Retinal pigment epithelial cell (primary cell): ENCODE measurements at regions not wholly inside any gene's neighbourhood (a gene's known extent, or its start where the extent isn't known, plus 50 kb on each side); places are given as distances from the start of the nearest gene placed in this dataset.
"Not testable (repeated sequence)": the region's sequence is repeated elsewhere in the genome, so short reads cannot be mapped to it uniquely, and the experiment has no call there.

ENCODE experiments used
- DNase-seq: peaks from one replicate; pipeline ENCODE4 v3.0.0-alpha.2; 2010; ENCODE audit warnings: low read depth
- H3K4me3 ChIP-seq: 2 replicates; pipeline ENCODE4 v1.5.1; 2011; ENCODE audit warnings: mild to moderate bottlenecking, low read length, control low read depth, moderate library complexity
- TF ChIP-seq, protein P1 (sequence below): conservative IDR thresholded peaks from 2 replicates; pipeline ENCODE4 v1.5.1; 2011; ENCODE audit warnings: low read depth, low read length, control low read depth, inconsistent platforms

DNA sequence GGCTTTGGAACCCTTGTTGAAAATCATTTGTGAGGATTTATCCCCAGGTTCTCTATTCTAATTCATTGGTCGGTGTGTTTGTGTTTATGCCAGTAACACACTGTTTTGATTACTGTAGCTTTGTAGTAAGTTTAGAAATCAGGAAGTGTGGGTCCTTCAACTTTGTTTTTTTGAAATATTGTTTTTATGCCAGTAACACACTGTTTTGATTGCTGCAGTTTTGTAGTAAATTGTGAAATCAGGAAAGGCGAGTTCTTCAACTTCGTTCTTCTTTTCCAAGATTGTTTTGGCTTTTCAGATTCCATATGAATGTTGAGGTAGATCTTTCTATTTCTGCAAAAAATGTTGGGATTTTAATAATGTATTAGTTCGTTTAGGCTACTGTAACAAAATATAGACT lies 314.6 kb downstream of the RPLP1 start:
- H3K4me3 ChIP-seq = no peak overlapping the region
- TF ChIP-seq, protein P1, sequence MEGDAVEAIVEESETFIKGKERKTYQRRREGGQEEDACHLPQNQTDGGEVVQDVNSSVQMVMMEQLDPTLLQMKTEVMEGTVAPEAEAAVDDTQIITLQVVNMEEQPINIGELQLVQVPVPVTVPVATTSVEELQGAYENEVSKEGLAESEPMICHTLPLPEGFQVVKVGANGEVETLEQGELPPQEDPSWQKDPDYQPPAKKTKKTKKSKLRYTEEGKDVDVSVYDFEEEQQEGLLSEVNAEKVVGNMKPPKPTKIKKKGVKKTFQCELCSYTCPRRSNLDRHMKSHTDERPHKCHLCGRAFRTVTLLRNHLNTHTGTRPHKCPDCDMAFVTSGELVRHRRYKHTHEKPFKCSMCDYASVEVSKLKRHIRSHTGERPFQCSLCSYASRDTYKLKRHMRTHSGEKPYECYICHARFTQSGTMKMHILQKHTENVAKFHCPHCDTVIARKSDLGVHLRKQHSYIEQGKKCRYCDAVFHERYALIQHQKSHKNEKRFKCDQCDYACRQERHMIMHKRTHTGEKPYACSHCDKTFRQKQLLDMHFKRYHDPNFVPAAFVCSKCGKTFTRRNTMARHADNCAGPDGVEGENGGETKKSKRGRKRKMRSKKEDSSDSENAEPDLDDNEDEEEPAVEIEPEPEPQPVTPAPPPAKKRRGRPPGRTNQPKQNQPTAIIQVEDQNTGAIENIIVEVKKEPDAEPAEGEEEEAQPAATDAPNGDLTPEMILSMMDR = no peak
- no peak for DNase-seq

DNA sequence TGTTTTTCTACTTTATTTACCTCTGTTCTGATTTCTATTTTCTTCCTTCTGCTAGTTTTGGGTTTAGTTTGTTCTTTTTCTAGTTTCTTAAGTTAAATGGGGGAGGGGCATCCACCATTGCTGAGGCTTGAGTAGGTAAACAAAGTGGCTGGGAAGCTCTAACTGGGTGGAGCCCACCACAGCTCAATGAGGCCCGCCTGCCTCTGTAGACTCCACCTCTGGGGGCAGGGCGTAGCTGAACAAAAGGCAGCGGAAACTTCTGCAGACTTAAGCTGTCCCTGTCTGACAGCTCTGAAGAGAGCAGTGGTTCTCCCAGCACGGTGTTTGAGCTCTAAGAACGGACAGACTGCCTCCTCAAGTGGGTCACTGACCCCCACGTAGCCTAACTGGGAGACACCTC lies 316.7 kb downstream of the RPLP1 start:
- not testable (repeated sequence) for H3K4me3 ChIP-seq, DNase-seq

DNA sequence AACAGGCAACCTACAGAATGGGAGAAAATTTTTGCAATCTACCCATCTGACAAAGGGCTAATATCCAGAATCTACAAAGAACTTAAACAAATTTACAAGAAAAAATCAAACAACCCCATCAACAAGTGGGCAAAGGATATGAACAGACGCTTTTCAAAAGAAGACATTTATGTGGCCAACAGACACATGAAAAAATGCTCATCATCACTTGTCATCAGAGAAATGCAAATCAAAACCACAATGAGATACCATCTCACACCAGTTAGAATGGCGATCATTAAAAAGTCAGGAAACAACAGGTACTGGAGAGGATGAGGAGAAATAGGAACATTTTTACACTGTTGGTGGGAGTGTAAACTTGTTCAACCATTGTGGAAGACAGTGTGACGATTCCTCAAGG lies 321.6 kb downstream of the RPLP1 start:
- not testable (repeated sequence) for H3K4me3 ChIP-seq, DNase-seq

DNA sequence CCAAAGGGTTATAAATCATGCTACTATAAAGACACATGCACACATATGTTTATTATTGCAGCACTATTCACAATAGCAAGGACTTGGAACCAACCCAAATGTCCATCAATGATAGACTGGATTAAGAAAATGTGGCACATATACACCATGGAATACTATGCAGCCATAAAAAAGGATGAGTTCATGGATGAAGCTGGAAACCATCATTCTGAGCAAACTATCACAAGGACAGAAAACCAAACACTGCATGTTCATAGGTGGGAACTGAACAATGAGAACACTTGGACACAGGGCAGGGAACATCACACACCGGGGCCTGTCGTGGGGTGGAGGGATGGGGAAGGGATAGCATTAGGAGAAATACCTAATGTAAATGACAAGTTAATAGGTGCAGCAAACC lies 322.1 kb downstream of the RPLP1 start:
- not testable (repeated sequence) for H3K4me3 ChIP-seq, DNase-seq

DNA sequence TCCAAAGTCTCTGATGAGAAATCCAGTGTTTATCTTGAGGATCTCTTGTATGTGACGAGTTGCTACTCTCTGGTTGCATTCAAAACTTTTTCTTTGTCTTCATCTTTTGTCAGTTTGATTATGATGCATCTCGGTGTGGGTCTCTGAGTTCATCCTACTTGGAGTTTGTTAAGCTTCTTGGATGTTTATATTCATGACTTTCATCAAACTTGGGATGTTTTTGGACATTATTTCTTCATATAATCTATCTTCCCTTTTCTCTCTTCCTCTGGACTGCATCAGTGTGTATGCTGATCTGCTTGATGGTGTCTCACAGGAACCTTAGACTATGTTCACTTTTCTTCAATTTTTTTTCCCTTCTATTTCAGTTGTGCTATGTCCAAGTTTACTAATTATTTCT lies 320.4 kb downstream of the TLE3 start:
- DNase-seq = no peak
- H3K4me3 ChIP-seq = no peak overlapping the region
- TF ChIP-seq, protein P1 = no peak

DNA sequence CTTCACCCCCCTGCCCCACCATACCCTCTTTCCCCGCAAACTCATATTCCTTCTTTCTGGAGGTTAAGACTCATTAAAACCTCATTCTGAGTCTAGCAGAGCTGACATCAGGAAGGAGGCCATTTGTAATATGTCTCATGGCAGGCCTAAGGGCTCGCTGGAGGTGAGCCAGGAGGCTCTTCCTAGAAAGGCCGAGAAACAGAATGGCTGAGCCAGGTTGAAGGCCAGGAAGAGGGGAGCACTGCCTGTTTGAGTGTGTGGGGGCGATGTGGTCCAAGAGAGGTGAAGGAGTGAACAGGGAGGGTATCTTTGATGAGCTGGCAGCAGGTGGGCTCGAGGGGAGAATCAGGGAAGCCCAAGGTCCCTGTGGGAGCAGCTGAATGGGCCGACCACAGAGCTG lies 317.3 kb downstream of the TLE3 start:
- no peak for DNase-seq
- TF ChIP-seq, protein P1 = no peak
- H3K4me3 ChIP-seq = no peak overlapping the region

DNA sequence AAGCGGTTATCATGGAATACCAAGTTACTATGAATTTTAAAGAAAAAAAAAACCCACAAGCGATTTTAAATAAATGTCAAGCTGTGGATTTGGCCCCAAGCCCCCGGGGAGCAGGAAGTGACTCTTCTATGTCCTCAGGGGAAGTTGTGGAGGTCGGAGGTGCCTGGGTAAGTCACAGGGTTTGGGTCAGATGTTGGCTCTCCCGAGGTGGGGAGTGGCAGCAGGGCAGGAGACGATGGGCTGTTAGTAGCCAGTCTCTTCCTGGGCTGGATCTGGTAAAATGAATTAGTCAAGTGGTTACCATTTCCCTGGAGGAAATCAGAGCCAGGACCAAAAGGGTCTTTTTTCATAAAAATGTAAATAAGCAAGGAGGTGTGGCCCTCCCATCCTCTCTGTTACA lies 316.7 kb downstream of the TLE3 start:
- DNase-seq = no peak
- no peak overlapping the region for H3K4me3 ChIP-seq
- TF ChIP-seq, protein P1 = no peak

DNA sequence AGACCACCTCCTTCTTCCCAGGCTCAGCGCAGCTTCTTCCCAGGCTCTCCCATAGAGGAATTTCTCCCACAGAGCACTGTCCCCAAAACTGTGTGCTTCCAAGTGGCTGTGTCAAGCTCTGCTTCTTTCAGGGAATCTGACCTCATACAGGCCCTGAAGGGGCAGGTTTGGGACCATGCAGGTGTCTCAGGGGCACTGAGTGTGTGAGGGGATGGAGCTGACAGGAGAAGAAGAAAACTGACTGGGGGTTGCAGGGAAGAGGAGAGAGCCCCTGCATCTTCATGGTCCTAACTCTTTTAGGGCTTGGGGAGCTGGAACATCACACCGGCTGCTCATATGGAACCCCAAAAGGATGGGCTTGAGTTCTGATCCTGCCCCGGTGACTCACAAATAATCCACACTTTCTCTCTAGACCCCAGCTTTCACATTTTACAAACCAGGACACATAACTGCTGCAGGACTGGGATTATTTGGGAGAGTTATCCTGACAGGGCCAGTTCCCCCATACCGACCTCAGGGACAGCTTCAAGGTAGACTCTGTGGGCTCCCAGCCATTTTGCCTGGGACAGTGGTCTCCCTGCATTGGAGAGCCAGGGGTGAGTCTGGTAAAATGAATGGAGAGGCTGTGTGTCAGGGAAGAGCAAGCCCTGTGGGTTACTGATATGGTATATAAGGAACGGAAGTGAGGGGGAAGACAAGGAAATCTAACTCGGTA lies 316.1 kb downstream of the TLE3 start:
- no peak for DNase-seq
- TF ChIP-seq, protein P1 = no peak
- no peak overlapping the region for H3K4me3 ChIP-seq

DNA sequence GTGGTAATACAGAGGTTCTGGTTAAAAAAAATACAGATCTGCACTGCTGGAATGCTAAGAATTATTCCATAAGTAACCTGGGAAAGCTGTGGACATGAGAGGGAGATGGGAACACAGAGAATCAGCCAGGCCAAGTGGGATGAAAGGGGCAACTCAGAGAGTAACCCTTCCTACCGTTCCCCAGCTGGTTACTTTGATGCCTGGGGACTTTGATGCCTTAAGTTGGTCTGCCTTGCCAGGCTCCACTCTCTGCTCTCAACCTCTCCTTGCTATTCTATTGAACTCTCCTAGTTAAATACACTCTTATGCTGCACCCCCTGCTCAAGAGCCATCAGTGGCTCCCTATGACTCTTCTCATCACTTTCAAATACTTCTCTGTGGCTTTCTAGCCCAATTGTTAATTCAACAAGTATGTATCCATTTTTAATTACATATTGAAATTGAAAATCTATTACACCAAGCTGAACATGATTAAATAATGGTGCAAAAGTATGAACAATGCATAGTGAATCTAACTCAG lies 315.5 kb downstream of the TLE3 start:
- no peak for DNase-seq
- TF ChIP-seq, protein P1 = no peak

More for the DNA sequence above, 315.5 kb downstream of the TLE3 start:
- H3K4me3 ChIP-seq = no peak overlapping the region
